MG63 (cell line): ENCODE measurements at regions not wholly inside any gene's neighbourhood (a gene's known extent, or its start where the extent isn't known, plus 50 kb on each side); places are given as distances from the start of the nearest gene placed in this dataset.
"Not testable (repeated sequence)": the region's sequence is repeated elsewhere in the genome, so short reads cannot be mapped to it uniquely, and the experiment has no call there.

Experiments used
- DNase-seq: peaks from one replicate; pipeline ENCODE4 v3.0.0-alpha.2; 2020
- H3K27me3 ChIP-seq: fragments of 250-450 bp; sonication (Bioruptor Pico); 2 replicates; pipeline ENCODE4 v1.5.1; 2020; ENCODE audit warnings: mild to moderate bottlenecking, moderate library complexity
- H3K36me3 ChIP-seq: fragments of 250-450 bp; sonication (Bioruptor Pico); 2 replicates; pipeline ENCODE4 v1.5.1; 2020; ENCODE audit warnings: mild to moderate bottlenecking, moderate library complexity
- H3K4me3 ChIP-seq: fragments of 250-450 bp; sonication (Bioruptor Pico); 2 replicates; pipeline ENCODE4 v1.5.1; 2020; ENCODE audit warnings: mild to moderate bottlenecking, moderate library complexity
- H3K9me3 ChIP-seq: fragments of 250-450 bp; sonication (Bioruptor Pico); 2 replicates; pipeline ENCODE4 v1.5.1; 2020; ENCODE audit warnings: mild to moderate bottlenecking, moderate library complexity

- Histone ChIP-seq H3K4me3 (no peak overlapping the region), H3K36me3 (no peaks in the 10 kb centered on the region), H3K9me3 (no peaks in the 10 kb centered on the region), H3K27me3 (no peaks in the 10 kb centered on the region)
- DNase-seq: no peak
Observed at GRCh38 chr9:115850548-115851304, 302.9 kb upstream of the PAPPA start.

- DNase-seq: no peak
- Histone ChIP-seq H3K9me3 (no peaks in the 10 kb centered on the region), H3K36me3 (no peaks in the 10 kb centered on the region), H3K27me3 (no peaks in the 10 kb centered on the region), H3K4me3 (no peak overlapping the region)
Observed at GRCh38 chr9:115855458-115856133, 298.0 kb upstream of the PAPPA start.

- not testable (repeated sequence) for H3K4me3 ChIP-seq, H3K27me3 ChIP-seq, H3K36me3 ChIP-seq, H3K9me3 ChIP-seq, DNase-seq
Observed at GRCh38 chr9:115858421-115858820, 295.2 kb upstream of the PAPPA start.

GRCh38 chr9:115862021-115862420 lies 291.6 kb upstream of the PAPPA start:
- Histone ChIP-seq H3K9me3 (no peaks in the 10 kb centered on the region), H3K4me3 (no peak overlapping the region), H3K36me3 (no peaks in the 10 kb centered on the region), H3K27me3 (no peaks in the 10 kb centered on the region)
- no peak for DNase-seq

GRCh38 chr9:115864581-115864980 lies 289.0 kb upstream of the PAPPA start:
- no peak for DNase-seq
- no peaks in the 10 kb centered on the region for H3K27me3 ChIP-seq
- no peak overlapping the region for H3K4me3 ChIP-seq

GRCh38 chr9:115867326-115867725 lies 286.3 kb upstream of the PAPPA start:
- no peaks in the 10 kb centered on the region for H3K36me3 ChIP-seq
- H3K9me3 ChIP-seq: no peaks in the 10 kb centered on the region
- H3K27me3 ChIP-seq: no peaks in the 10 kb centered on the region

More at GRCh38 chr9:115864581-115864980, 289.0 kb upstream of the PAPPA start:
- H3K36me3 ChIP-seq: no peaks in the 10 kb centered on the region
- no peaks in the 10 kb centered on the region for H3K9me3 ChIP-seq

GRCh38 chr9:115877852-115878438 lies 275.6 kb upstream of the PAPPA start:
- H3K36me3 ChIP-seq: no peaks in the 10 kb centered on the region
- DNase-seq: no peak
- H3K27me3 ChIP-seq: no peaks in the 10 kb centered on the region
- H3K9me3 ChIP-seq: peaks cover 2% of the 10 kb centered on the region; the same call in 1 of the 2 replicates
- no peak overlapping the region for H3K4me3 ChIP-seq

More at GRCh38 chr9:115867326-115867725, 286.3 kb upstream of the PAPPA start:
- DNase-seq: no peak
- H3K4me3 ChIP-seq: no peak overlapping the region

GRCh38 chr9:115879451-115879850 lies 274.1 kb upstream of the PAPPA start:
- DNase-seq: no peak
- Histone ChIP-seq H3K9me3 (peaks cover 2% of the 10 kb centered on the region; the same call in 1 of the 2 replicates), H3K4me3 (no peak overlapping the region)

GRCh38 chr9:115880221-115880885 lies 273.2 kb upstream of the PAPPA start:
- Histone ChIP-seq H3K9me3 (no peaks in the 10 kb centered on the region; the same call in 1 of the 2 replicates), H3K27me3 (no peaks in the 10 kb centered on the region), H3K36me3 (no peaks in the 10 kb centered on the region), H3K4me3 (no peak overlapping the region)
- DNase-seq: no peak

More at GRCh38 chr9:115879451-115879850, 274.1 kb upstream of the PAPPA start:
- Histone ChIP-seq H3K27me3 (no peaks in the 10 kb centered on the region), H3K36me3 (no peaks in the 10 kb centered on the region)

- no peaks in the 10 kb centered on the region for H3K27me3 ChIP-seq
- H3K36me3 ChIP-seq: no peaks in the 10 kb centered on the region
- H3K4me3 ChIP-seq: no peak overlapping the region
- H3K9me3 ChIP-seq: no peaks in the 10 kb centered on the region; the same call in 1 of the 2 replicates
- DNase-seq: peak; percentile 32
Observed at GRCh38 chr9:115882911-115883310, 270.7 kb upstream of the PAPPA start.

GRCh38 chr9:115883467-115884329 lies 269.9 kb upstream of the PAPPA start:
- Histone ChIP-seq H3K4me3 (no peak overlapping the region), H3K27me3 (no peaks in the 10 kb centered on the region), H3K9me3 (no peaks in the 10 kb centered on the region; the same call in 1 of the 2 replicates), H3K36me3 (no peaks in the 10 kb centered on the region)
- peak; percentile 16 for DNase-seq

GRCh38 chr9:115884846-115885245 lies 268.7 kb upstream of the PAPPA start:
- Histone ChIP-seq H3K27me3 (no peaks in the 10 kb centered on the region), H3K9me3 (no peaks in the 10 kb centered on the region), H3K4me3 (no peak overlapping the region), H3K36me3 (no peaks in the 10 kb centered on the region)
- no peak for DNase-seq

- Histone ChIP-seq H3K4me3 (no peak overlapping the region), H3K9me3 (no peaks in the 10 kb centered on the region), H3K36me3 (no peaks in the 10 kb centered on the region), H3K27me3 (no peaks in the 10 kb centered on the region)
- DNase-seq: no peak
Observed at GRCh38 chr9:115888131-115888530, 265.5 kb upstream of the PAPPA start.

GRCh38 chr9:115891929-115892328 lies 261.7 kb upstream of the PAPPA start:
- DNase-seq: no peak
- Histone ChIP-seq H3K4me3 (no peak overlapping the region), H3K9me3 (no peaks in the 10 kb centered on the region), H3K36me3 (no peaks in the 10 kb centered on the region), H3K27me3 (no peaks in the 10 kb centered on the region)

GRCh38 chr9:115898478-115898877 lies 255.1 kb upstream of the PAPPA start:
- DNase-seq, H3K36me3 ChIP-seq, H3K9me3 ChIP-seq, H3K4me3 ChIP-seq, H3K27me3 ChIP-seq: not testable (repeated sequence)

- DNase-seq: no peak
- Histone ChIP-seq H3K27me3 (no peaks in the 10 kb centered on the region), H3K9me3 (no peaks in the 10 kb centered on the region), H3K36me3 (no peaks in the 10 kb centered on the region), H3K4me3 (no peak overlapping the region)
Observed at GRCh38 chr9:115900698-115901097, 252.9 kb upstream of the PAPPA start.
